BLaER1 (cell line): ENCODE measurements at regions not wholly inside any gene's neighbourhood (a gene's known extent, or its start where the extent isn't known, plus 50 kb on each side); places are given as distances from the start of the nearest gene placed in this dataset.

Experiments
- H3K27ac ChIP-seq: shearing (Covaris generic); formaldehyde crosslinking; 2 replicates; pipeline ENCODE4 v1.8.1; 2022
- H3K27me3 ChIP-seq: shearing (Covaris generic); formaldehyde crosslinking; 2 replicates; pipeline ENCODE4 v1.8.1; 2022
- H3K36me3 ChIP-seq: shearing (Covaris generic); formaldehyde crosslinking; 2 replicates; pipeline ENCODE4 v1.8.1; 2022
- H3K4me1 ChIP-seq: shearing (Covaris generic); formaldehyde crosslinking; 2 replicates; pipeline ENCODE4 v1.8.1; 2022
- H3K4me2 ChIP-seq: shearing (Covaris generic); formaldehyde crosslinking; 2 replicates; pipeline ENCODE4 v1.8.1; 2022
- H3K4me3 ChIP-seq: shearing (Covaris generic); formaldehyde crosslinking; 2 replicates; pipeline ENCODE4 v1.8.1; 2022
- H3K9ac ChIP-seq: shearing (Covaris generic); formaldehyde crosslinking; 2 replicates; pipeline ENCODE4 v1.8.1; 2022
- H3K9me3 ChIP-seq: shearing (Covaris generic); formaldehyde crosslinking; 2 replicates; pipeline ENCODE4 v1.8.1; 2022
- H4K20me1 ChIP-seq: shearing (Covaris generic); formaldehyde crosslinking; 2 replicates; pipeline ENCODE4 v1.8.1; 2022
- Cebpa-rat ChIP-seq: shearing (Covaris generic); IDR thresholded peaks from 2 replicates; pipeline ENCODE4 v1.8.1; 2022

- H3K4me3 ChIP-seq: no peak overlapping the region
- H4K20me1 ChIP-seq: no peaks in the 10 kb centered on the region
- H3K27me3 ChIP-seq: no peaks in the 10 kb centered on the region
- peaks cover 10% of the 10 kb centered on the region for H3K4me1 ChIP-seq
- no peak overlapping the region for H3K4me2 ChIP-seq
- no peaks in the 10 kb centered on the region for H3K36me3 ChIP-seq
- TF ChIP-seq Cebpa-rat: no peak
- no peak overlapping the region for H3K27ac ChIP-seq
- H3K9me3 ChIP-seq: no peaks in the 10 kb centered on the region
- no peak overlapping the region for H3K9ac ChIP-seq
These were observed 437.6 kb downstream of the PRDM2 start for GRCh38 chr1:14137411-14138134.

- Histone ChIP-seq H4K20me1 (no peaks in the 10 kb centered on the region), H3K4me2 (no peak overlapping the region), H3K36me3 (no peaks in the 10 kb centered on the region), H3K4me3 (no peak overlapping the region), H3K9me3 (no peaks in the 10 kb centered on the region), H3K4me1 (peaks cover 10% of the 10 kb centered on the region), H3K27ac (no peak overlapping the region), H3K9ac (no peak overlapping the region), H3K27me3 (no peaks in the 10 kb centered on the region)
- TF ChIP-seq Cebpa-rat: no peak
These were observed 438.1 kb downstream of the PRDM2 start for GRCh38 chr1:14138135-14138506.

GRCh38 chr1:14138687-14139086 lies 438.7 kb downstream of the PRDM2 start:
- no peak overlapping the region for H3K4me2 ChIP-seq
- no peak for TF ChIP-seq Cebpa-rat
- no peak overlapping the region for H3K27ac ChIP-seq
- H4K20me1 ChIP-seq: no peaks in the 10 kb centered on the region
- H3K27me3 ChIP-seq: no peaks in the 10 kb centered on the region
- H3K9me3 ChIP-seq: no peaks in the 10 kb centered on the region
- H3K9ac ChIP-seq: no peak overlapping the region
- H3K4me1 ChIP-seq: peaks cover 10% of the 10 kb centered on the region
- no peak overlapping the region for H3K4me3 ChIP-seq
- H3K36me3 ChIP-seq: no peaks in the 10 kb centered on the region

GRCh38 chr1:14140831-14141401 lies 440.9 kb downstream of the PRDM2 start:
- H3K36me3 ChIP-seq: no peaks in the 10 kb centered on the region
- H3K9me3 ChIP-seq: no peaks in the 10 kb centered on the region
- no peaks in the 10 kb centered on the region for H3K27me3 ChIP-seq
- H3K27ac ChIP-seq: no peak overlapping the region
- H4K20me1 ChIP-seq: no peaks in the 10 kb centered on the region
- H3K4me1 ChIP-seq: no peaks in the 10 kb centered on the region
- no peak overlapping the region for H3K4me3 ChIP-seq
- no peak overlapping the region for H3K9ac ChIP-seq
- TF ChIP-seq Cebpa-rat: no peak
- no peak overlapping the region for H3K4me2 ChIP-seq

- Histone ChIP-seq H3K9ac (no peak overlapping the region), H3K27me3 (no peaks in the 10 kb centered on the region), H3K9me3 (no peaks in the 10 kb centered on the region), H3K36me3 (no peaks in the 10 kb centered on the region), H3K4me2 (no peak overlapping the region), H3K4me1 (no peaks in the 10 kb centered on the region), H3K4me3 (no peak overlapping the region), H3K27ac (no peak overlapping the region), H4K20me1 (no peaks in the 10 kb centered on the region)
- no peak for TF ChIP-seq Cebpa-rat
These were observed 441.7 kb downstream of the PRDM2 start for GRCh38 chr1:14141656-14142055.

GRCh38 chr1:14142397-14143100 lies 442.6 kb downstream of the PRDM2 start:
- H3K4me1 ChIP-seq: no peaks in the 10 kb centered on the region
- no peaks in the 10 kb centered on the region for H4K20me1 ChIP-seq
- no peak for TF ChIP-seq Cebpa-rat
- no peaks in the 10 kb centered on the region for H3K27me3 ChIP-seq
- no peak overlapping the region for H3K4me3 ChIP-seq
- H3K27ac ChIP-seq: no peak overlapping the region
- H3K36me3 ChIP-seq: no peaks in the 10 kb centered on the region
- H3K9me3 ChIP-seq: no peaks in the 10 kb centered on the region
- no peak overlapping the region for H3K9ac ChIP-seq
- no peak overlapping the region for H3K4me2 ChIP-seq

GRCh38 chr1:14143777-14144176 lies 443.8 kb downstream of the PRDM2 start:
- Histone ChIP-seq H3K4me3 (no peak overlapping the region), H4K20me1 (no peaks in the 10 kb centered on the region), H3K36me3 (no peaks in the 10 kb centered on the region), H3K4me2 (no peak overlapping the region), H3K27ac (no peak overlapping the region), H3K9ac (no peak overlapping the region), H3K27me3 (no peaks in the 10 kb centered on the region), H3K4me1 (no peaks in the 10 kb centered on the region), H3K9me3 (no peaks in the 10 kb centered on the region)
- no peak for TF ChIP-seq Cebpa-rat

GRCh38 chr1:14148526-14148925 lies 448.5 kb downstream of the PRDM2 start:
- TF ChIP-seq Cebpa-rat: no peak
- Histone ChIP-seq H3K9me3 (no peaks in the 10 kb centered on the region), H3K4me2 (no peak overlapping the region), H3K9ac (no peak overlapping the region), H3K27me3 (no peaks in the 10 kb centered on the region), H4K20me1 (no peaks in the 10 kb centered on the region), H3K4me3 (no peak overlapping the region), H3K36me3 (no peaks in the 10 kb centered on the region), H3K4me1 (no peaks in the 10 kb centered on the region), H3K27ac (no peak overlapping the region)

GRCh38 chr1:14149431-14149830 lies 449.1 kb upstream of the KAZN start:
- no peak overlapping the region for H3K27ac ChIP-seq
- H3K9ac ChIP-seq: no peak overlapping the region
- no peak for TF ChIP-seq Cebpa-rat
- H3K9me3 ChIP-seq: no peaks in the 10 kb centered on the region
- no peak overlapping the region for H3K4me2 ChIP-seq
- no peak overlapping the region for H3K4me3 ChIP-seq
- H3K4me1 ChIP-seq: no peaks in the 10 kb centered on the region
- no peaks in the 10 kb centered on the region for H3K36me3 ChIP-seq
- H3K27me3 ChIP-seq: no peaks in the 10 kb centered on the region
- H4K20me1 ChIP-seq: no peaks in the 10 kb centered on the region

GRCh38 chr1:14156543-14156942 lies 441.9 kb upstream of the KAZN start:
- H3K27ac ChIP-seq: no peak overlapping the region
- no peaks in the 10 kb centered on the region for H4K20me1 ChIP-seq
- H3K4me1 ChIP-seq: no peaks in the 10 kb centered on the region
- no peak overlapping the region for H3K4me2 ChIP-seq
- no peak overlapping the region for H3K9ac ChIP-seq
- no peak for TF ChIP-seq Cebpa-rat
- peaks cover 32% of the 10 kb centered on the region for H3K9me3 ChIP-seq
- no peaks in the 10 kb centered on the region for H3K27me3 ChIP-seq
- H3K4me3 ChIP-seq: no peak overlapping the region
- H3K36me3 ChIP-seq: no peaks in the 10 kb centered on the region
